ENCODE measurements at regions not wholly inside any gene's neighbourhood (a gene's known extent, or its start where the extent isn't known, plus 50 kb on each side); places are given as distances from the start of the nearest gene placed in this dataset.
"Not testable (repeated sequence)": the region's sequence is repeated elsewhere in the genome, so short reads cannot be mapped to it uniquely, and the experiment has no call there.

- POLR2A ChIA-PET, result no interaction called here
- no peaks in the 10 kb centered on the region for H3K27me3 ChIP-seq (replicated peaks in 2 of 5; ENCODE audit: control insufficient read depth in 4 of 5, insufficient read depth in 5 of 5, low read length in 4 of 5)
- peaks cover 0 to 12% (median 5%) of the 10 kb centered on the region in 5 experiments for H3K9me3 ChIP-seq (ENCODE audit: control extremely low read depth in 1 of 5, control insufficient read depth in 4 of 5, insufficient read depth in 2 of 5, low read depth in 1 of 5, low read length in 4 of 5)
- H3K4me3 ChIP-seq (ENCODE audit: control insufficient read depth in 1 of 7, extremely low read depth in 1 of 7, insufficient read depth in 4 of 7, low read depth in 2 of 7, low read length in 6 of 7), result no peak overlapping the region
- WGBS (ENCODE audit: insufficient coverage), result no CpG with 5 or more reads among the region's 2 CpGs
- no peak for DNase-seq
- no peaks in the 10 kb centered on the region for H3K4me1 ChIP-seq (ENCODE audit: control extremely low read depth in 1 of 4, control insufficient read depth in 4 of 4, insufficient read depth in 4 of 4, low read length in 3 of 4)
- no peaks in the 10 kb centered on the region for H3K36me3 ChIP-seq (ENCODE audit: control insufficient read depth in 4 of 4, insufficient read depth in 4 of 4, low read length in 3 of 4)
- H3K27ac ChIP-seq (ENCODE audit: insufficient read depth in 1 of 2, low read depth in 1 of 2, low read length in 2 of 2, poor library complexity in 1 of 2, severe bottlenecking in 2 of 2), result no peak overlapping the region
- CTCF ChIA-PET, result no interaction called here
Measured at GRCh38 chr10:109665321-109665720, 258.0 kb downstream of the XPNPEP1 start.

GRCh38 chr10:109664554-109664953, 258.8 kb downstream of the XPNPEP1 start:
- no peaks in the 10 kb centered on the region for H3K36me3 ChIP-seq (ENCODE audit: control insufficient read depth in 4 of 4, insufficient read depth in 4 of 4, low read length in 3 of 4)
- peaks cover 0 to 12% (median 5%) of the 10 kb centered on the region in 5 experiments for H3K9me3 ChIP-seq (ENCODE audit: control extremely low read depth in 1 of 5, control insufficient read depth in 4 of 5, insufficient read depth in 2 of 5, low read depth in 1 of 5, low read length in 4 of 5)
- H3K27ac ChIP-seq (ENCODE audit: insufficient read depth in 1 of 2, low read depth in 1 of 2, low read length in 2 of 2, poor library complexity in 1 of 2, severe bottlenecking in 2 of 2), result no peak overlapping the region
- H3K4me3 ChIP-seq (ENCODE audit: control insufficient read depth in 1 of 7, extremely low read depth in 1 of 7, insufficient read depth in 4 of 7, low read depth in 2 of 7, low read length in 6 of 7), result no peak overlapping the region
- WGBS (ENCODE audit: insufficient coverage), result 98% methylated on average over 4 of the region's 4 CpGs
- no peaks in the 10 kb centered on the region for H3K4me1 ChIP-seq (ENCODE audit: control extremely low read depth in 1 of 4, control insufficient read depth in 4 of 4, insufficient read depth in 4 of 4, low read length in 3 of 4)
- H3K27me3 ChIP-seq (replicated peaks in 2 of 5; ENCODE audit: control insufficient read depth in 4 of 5, insufficient read depth in 5 of 5, low read length in 4 of 5), result no peaks in the 10 kb centered on the region
- POLR2A ChIA-PET, result no interaction called here
- CTCF ChIA-PET, result no interaction called here
- no peak for DNase-seq

GRCh38 chr10:109663122-109663521, 260.2 kb downstream of the XPNPEP1 start:
- H3K36me3 ChIP-seq (ENCODE audit: control insufficient read depth in 4 of 4, insufficient read depth in 4 of 4, low read length in 3 of 4), result no peaks in the 10 kb centered on the region
- H3K9me3 ChIP-seq (ENCODE audit: control extremely low read depth in 1 of 5, control insufficient read depth in 4 of 5, insufficient read depth in 2 of 5, low read depth in 1 of 5, low read length in 4 of 5), result peaks cover 0 to 12% (median 5%) of the 10 kb centered on the region in 5 experiments
- CTCF ChIA-PET, result no interaction called here
- no peak for DNase-seq
- H3K4me3 ChIP-seq (ENCODE audit: control insufficient read depth in 1 of 7, extremely low read depth in 1 of 7, insufficient read depth in 4 of 7, low read depth in 2 of 7, low read length in 6 of 7), result no peak overlapping the region
- POLR2A ChIA-PET, result no interaction called here
- no peaks in the 10 kb centered on the region for H3K27me3 ChIP-seq (replicated peaks in 2 of 5; ENCODE audit: control insufficient read depth in 4 of 5, insufficient read depth in 5 of 5, low read length in 4 of 5)
- H3K4me1 ChIP-seq (ENCODE audit: control extremely low read depth in 1 of 4, control insufficient read depth in 4 of 4, insufficient read depth in 4 of 4, low read length in 3 of 4), result no peaks in the 10 kb centered on the region
- H3K27ac ChIP-seq (ENCODE audit: insufficient read depth in 1 of 2, low read depth in 1 of 2, low read length in 2 of 2, poor library complexity in 1 of 2, severe bottlenecking in 2 of 2), result no peak overlapping the region
- 74% methylated on average over 5 of the region's 6 CpGs for WGBS (ENCODE audit: insufficient coverage)

GRCh38 chr10:109652612-109653011, 270.7 kb downstream of the XPNPEP1 start:
- 93% methylated on average over 7 of the region's 12 CpGs for WGBS (ENCODE audit: insufficient coverage)
- H3K4me3 ChIP-seq (ENCODE audit: control insufficient read depth in 1 of 7, extremely low read depth in 1 of 7, insufficient read depth in 4 of 7, low read depth in 2 of 7, low read length in 6 of 7); H3K4me1 ChIP-seq (ENCODE audit: control extremely low read depth in 1 of 4, control insufficient read depth in 4 of 4, insufficient read depth in 4 of 4, low read length in 3 of 4); H3K9me3 ChIP-seq (ENCODE audit: control extremely low read depth in 1 of 5, control insufficient read depth in 4 of 5, insufficient read depth in 2 of 5, low read depth in 1 of 5, low read length in 4 of 5); POLR2A ChIA-PET; H3K27me3 ChIP-seq (replicated peaks in 2 of 5; ENCODE audit: control insufficient read depth in 4 of 5, insufficient read depth in 5 of 5, low read length in 4 of 5); DNase-seq; H3K36me3 ChIP-seq (ENCODE audit: control insufficient read depth in 4 of 4, insufficient read depth in 4 of 4, low read length in 3 of 4); H3K27ac ChIP-seq (ENCODE audit: insufficient read depth in 1 of 2, low read depth in 1 of 2, low read length in 2 of 2, poor library complexity in 1 of 2, severe bottlenecking in 2 of 2); CTCF ChIA-PET: not testable (repeated sequence)

GRCh38 chr10:109650228-109650627, 273.1 kb downstream of the XPNPEP1 start:
- no peak for DNase-seq
- 63% methylated on average over 1 of the region's 1 CpG for WGBS (ENCODE audit: insufficient coverage)
- no peaks in the 10 kb centered on the region for H3K36me3 ChIP-seq (ENCODE audit: control insufficient read depth in 4 of 4, insufficient read depth in 4 of 4, low read length in 3 of 4)

DNA sequence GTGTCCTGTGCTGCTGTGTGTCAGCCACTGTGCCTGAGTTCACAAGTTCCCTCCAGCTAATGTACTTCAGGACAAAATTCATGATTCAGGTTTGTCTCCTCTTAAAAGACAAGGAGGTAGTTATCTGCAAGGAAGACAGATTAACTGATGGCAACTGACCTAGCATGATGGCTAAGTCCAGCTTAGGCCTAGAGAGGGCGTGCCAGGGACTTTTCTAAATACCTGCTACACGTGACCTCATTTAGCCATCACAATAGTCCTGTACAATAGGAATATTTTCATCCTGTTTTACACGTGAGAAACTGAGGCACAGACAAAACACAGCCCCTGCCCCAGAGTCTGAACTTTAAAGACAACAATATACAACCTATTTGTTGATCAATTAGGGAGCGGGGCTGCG, 275.7 kb downstream of the XPNPEP1 start:
- Histone ChIP-seq H3K4me1 (ENCODE audit: control extremely low read depth in 1 of 4, control insufficient read depth in 4 of 4, insufficient read depth in 4 of 4, low read length in 3 of 4) (no peaks in the 10 kb centered on the region), H3K36me3 (ENCODE audit: control insufficient read depth in 4 of 4, insufficient read depth in 4 of 4, low read length in 3 of 4) (no peaks in the 10 kb centered on the region), H3K27me3 (replicated peaks in 2 of 5; ENCODE audit: control insufficient read depth in 4 of 5, insufficient read depth in 5 of 5, low read length in 4 of 5) (no peaks in the 10 kb centered on the region), H3K27ac (ENCODE audit: insufficient read depth in 1 of 2, low read depth in 1 of 2, low read length in 2 of 2, poor library complexity in 1 of 2, severe bottlenecking in 2 of 2) (no peak overlapping the region), H3K4me3 (ENCODE audit: control insufficient read depth in 1 of 7, extremely low read depth in 1 of 7, insufficient read depth in 4 of 7, low read depth in 2 of 7, low read length in 6 of 7) (no peak overlapping the region), H3K9me3 (ENCODE audit: control extremely low read depth in 1 of 5, control insufficient read depth in 4 of 5, insufficient read depth in 2 of 5, low read depth in 1 of 5, low read length in 4 of 5) (no peaks in the 10 kb centered on the region)
- no peak for DNase-seq
- POLR2A ChIA-PET, result no interaction called here
- CTCF ChIA-PET, result no interaction called here
- WGBS (ENCODE audit: insufficient coverage), result 52% methylated on average over 3 of the region's 5 CpGs

More at GRCh38 chr10:109650228-109650627, 273.1 kb downstream of the XPNPEP1 start:
- POLR2A ChIA-PET, result no interaction called here
- H3K4me3 ChIP-seq (ENCODE audit: control insufficient read depth in 1 of 7, extremely low read depth in 1 of 7, insufficient read depth in 4 of 7, low read depth in 2 of 7, low read length in 6 of 7), result no peak overlapping the region
- H3K27me3 ChIP-seq (replicated peaks in 2 of 5; ENCODE audit: control insufficient read depth in 4 of 5, insufficient read depth in 5 of 5, low read length in 4 of 5), result no peaks in the 10 kb centered on the region
- H3K4me1 ChIP-seq (ENCODE audit: control extremely low read depth in 1 of 4, control insufficient read depth in 4 of 4, insufficient read depth in 4 of 4, low read length in 3 of 4), result no peaks in the 10 kb centered on the region
- H3K27ac ChIP-seq (ENCODE audit: insufficient read depth in 1 of 2, low read depth in 1 of 2, low read length in 2 of 2, poor library complexity in 1 of 2, severe bottlenecking in 2 of 2), result no peak overlapping the region
- no peaks in the 10 kb centered on the region for H3K9me3 ChIP-seq (ENCODE audit: control extremely low read depth in 1 of 5, control insufficient read depth in 4 of 5, insufficient read depth in 2 of 5, low read depth in 1 of 5, low read length in 4 of 5)
- CTCF ChIA-PET, result no interaction called here

DNA sequence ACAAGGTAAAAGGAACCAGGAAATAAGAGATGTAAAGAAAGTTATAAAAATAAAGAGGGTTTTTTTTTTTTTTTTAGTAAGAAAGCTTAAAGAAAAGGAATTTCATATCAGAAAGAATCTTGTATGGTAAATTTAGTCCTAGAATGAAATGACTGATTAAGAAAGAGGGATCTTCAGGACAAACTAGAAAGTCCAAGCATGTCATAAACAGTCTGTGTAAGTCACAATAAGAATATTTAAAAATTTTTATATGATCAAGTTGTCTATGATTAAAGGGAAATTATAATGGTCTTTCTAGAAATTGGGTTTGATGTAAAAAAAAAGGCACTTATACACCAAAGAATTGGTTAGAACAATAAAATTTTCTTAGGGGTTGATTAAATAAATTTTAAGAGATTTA, 289.5 kb downstream of the XPNPEP1 start:
- H3K9me3 ChIP-seq (ENCODE audit: control extremely low read depth in 1 of 5, control insufficient read depth in 4 of 5, insufficient read depth in 2 of 5, low read depth in 1 of 5, low read length in 4 of 5), result peaks cover 0 to 5% (median 0%) of the 10 kb centered on the region in 5 experiments
- H3K27ac ChIP-seq (ENCODE audit: insufficient read depth in 1 of 2, low read depth in 1 of 2, low read length in 2 of 2, poor library complexity in 1 of 2, severe bottlenecking in 2 of 2), result no peak overlapping the region
- ChIA-PET POLR2A (no interaction called here), CTCF (no interaction called here)
- no peaks in the 10 kb centered on the region for H3K27me3 ChIP-seq (replicated peaks in 2 of 5; ENCODE audit: control insufficient read depth in 4 of 5, insufficient read depth in 5 of 5, low read length in 4 of 5)
- DNase-seq, result no peak
- H3K4me1 ChIP-seq (ENCODE audit: control extremely low read depth in 1 of 4, control insufficient read depth in 4 of 4, insufficient read depth in 4 of 4, low read length in 3 of 4), result no peaks in the 10 kb centered on the region
- no peaks in the 10 kb centered on the region for H3K36me3 ChIP-seq (ENCODE audit: control insufficient read depth in 4 of 4, insufficient read depth in 4 of 4, low read length in 3 of 4)
- H3K4me3 ChIP-seq (ENCODE audit: control insufficient read depth in 1 of 7, extremely low read depth in 1 of 7, insufficient read depth in 4 of 7, low read depth in 2 of 7, low read length in 6 of 7), result no peak overlapping the region

GRCh38 chr10:109633017-109633416, 290.3 kb downstream of the XPNPEP1 start:
- H3K27ac ChIP-seq (ENCODE audit: insufficient read depth in 1 of 2, low read depth in 1 of 2, low read length in 2 of 2, poor library complexity in 1 of 2, severe bottlenecking in 2 of 2); DNase-seq; H3K36me3 ChIP-seq (ENCODE audit: control insufficient read depth in 4 of 4, insufficient read depth in 4 of 4, low read length in 3 of 4); POLR2A ChIA-PET; CTCF ChIA-PET; H3K4me3 ChIP-seq (ENCODE audit: control insufficient read depth in 1 of 7, extremely low read depth in 1 of 7, insufficient read depth in 4 of 7, low read depth in 2 of 7, low read length in 6 of 7); H3K27me3 ChIP-seq (replicated peaks in 2 of 5; ENCODE audit: control insufficient read depth in 4 of 5, insufficient read depth in 5 of 5, low read length in 4 of 5); H3K4me1 ChIP-seq (ENCODE audit: control extremely low read depth in 1 of 4, control insufficient read depth in 4 of 4, insufficient read depth in 4 of 4, low read length in 3 of 4); H3K9me3 ChIP-seq (ENCODE audit: control extremely low read depth in 1 of 5, control insufficient read depth in 4 of 5, insufficient read depth in 2 of 5, low read depth in 1 of 5, low read length in 4 of 5): not testable (repeated sequence)

Data from common myeloid progenitor, CD34-positive (primary cell).